ENCODE measurements at regions not wholly inside any gene's neighbourhood (a gene's known extent, or its start where the extent isn't known, plus 50 kb on each side); places are given as distances from the start of the nearest gene placed in this dataset.
"Not testable (repeated sequence)": the region's sequence is repeated elsewhere in the genome, so short reads cannot be mapped to it uniquely, and the experiment has no call there.

GRCh38 chrX:77276742-77277141 is 170.4 kb upstream of the FGF16 start:
- TF ChIP-seq, protein P1, sequence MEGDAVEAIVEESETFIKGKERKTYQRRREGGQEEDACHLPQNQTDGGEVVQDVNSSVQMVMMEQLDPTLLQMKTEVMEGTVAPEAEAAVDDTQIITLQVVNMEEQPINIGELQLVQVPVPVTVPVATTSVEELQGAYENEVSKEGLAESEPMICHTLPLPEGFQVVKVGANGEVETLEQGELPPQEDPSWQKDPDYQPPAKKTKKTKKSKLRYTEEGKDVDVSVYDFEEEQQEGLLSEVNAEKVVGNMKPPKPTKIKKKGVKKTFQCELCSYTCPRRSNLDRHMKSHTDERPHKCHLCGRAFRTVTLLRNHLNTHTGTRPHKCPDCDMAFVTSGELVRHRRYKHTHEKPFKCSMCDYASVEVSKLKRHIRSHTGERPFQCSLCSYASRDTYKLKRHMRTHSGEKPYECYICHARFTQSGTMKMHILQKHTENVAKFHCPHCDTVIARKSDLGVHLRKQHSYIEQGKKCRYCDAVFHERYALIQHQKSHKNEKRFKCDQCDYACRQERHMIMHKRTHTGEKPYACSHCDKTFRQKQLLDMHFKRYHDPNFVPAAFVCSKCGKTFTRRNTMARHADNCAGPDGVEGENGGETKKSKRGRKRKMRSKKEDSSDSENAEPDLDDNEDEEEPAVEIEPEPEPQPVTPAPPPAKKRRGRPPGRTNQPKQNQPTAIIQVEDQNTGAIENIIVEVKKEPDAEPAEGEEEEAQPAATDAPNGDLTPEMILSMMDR (IDR thresholded peaks at IDR 0.05; ENCODE audit: insufficient read depth, low read length, missing control alignments): no peak
- no peak for DNase-seq (ENCODE audit: low read depth, low spot score)
- CTCF ChIA-PET: no interaction called here
- no peak overlapping the region for H3K4me3 ChIP-seq (ENCODE audit: low read depth, low read length)
- POLR2A ChIA-PET: no interaction called here

- TF ChIP-seq, protein P1 (IDR thresholded peaks at IDR 0.05; ENCODE audit: insufficient read depth, low read length, missing control alignments): no peak
- ChIA-PET POLR2A (no interaction called here), CTCF (no interaction called here)
- DNase-seq (ENCODE audit: low read depth, low spot score): no peak
- H3K4me3 ChIP-seq (ENCODE audit: low read depth, low read length): no peak overlapping the region
Observed at GRCh38 chrX:77277911-77278310, 169.3 kb upstream of the FGF16 start.

DNA sequence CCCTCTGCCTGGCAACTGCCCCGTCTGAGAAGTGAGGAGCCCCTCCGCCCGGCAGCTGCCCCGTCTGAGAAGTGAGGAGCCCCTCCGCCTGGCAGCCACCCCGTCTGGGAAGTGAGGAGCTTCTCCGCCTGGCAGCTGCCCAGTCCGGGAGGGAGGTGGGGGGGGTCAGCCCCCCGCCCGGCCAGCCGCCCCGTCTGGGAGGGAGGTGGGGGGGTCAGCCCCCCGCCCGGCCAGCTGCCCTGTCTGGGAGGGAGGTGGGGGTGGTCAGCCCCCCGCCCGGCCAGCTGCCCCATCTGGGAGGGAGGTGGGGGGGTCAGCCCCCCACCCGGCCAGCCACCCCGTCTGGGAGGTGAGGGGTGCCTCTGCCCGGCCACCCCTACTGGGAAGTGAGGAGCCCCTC is 167.8 kb upstream of the FGF16 start:
- CTCF ChIA-PET: not testable (repeated sequence)

GRCh38 chrX:77293331-77293995 is 153.7 kb upstream of the FGF16 start:
- ChIA-PET POLR2A (no interaction called here), CTCF (no interaction called here)
- TF ChIP-seq, protein P1 (IDR thresholded peaks at IDR 0.05; ENCODE audit: insufficient read depth, low read length, missing control alignments): no peak
- no peak for DNase-seq (ENCODE audit: low read depth, low spot score)
- no peak overlapping the region for H3K4me3 ChIP-seq (ENCODE audit: low read depth, low read length)

More for the DNA sequence above, 167.8 kb upstream of the FGF16 start:
- H3K4me3 ChIP-seq (ENCODE audit: low read depth, low read length); DNase-seq (ENCODE audit: low read depth, low spot score); POLR2A ChIA-PET: not testable (repeated sequence)

DNA sequence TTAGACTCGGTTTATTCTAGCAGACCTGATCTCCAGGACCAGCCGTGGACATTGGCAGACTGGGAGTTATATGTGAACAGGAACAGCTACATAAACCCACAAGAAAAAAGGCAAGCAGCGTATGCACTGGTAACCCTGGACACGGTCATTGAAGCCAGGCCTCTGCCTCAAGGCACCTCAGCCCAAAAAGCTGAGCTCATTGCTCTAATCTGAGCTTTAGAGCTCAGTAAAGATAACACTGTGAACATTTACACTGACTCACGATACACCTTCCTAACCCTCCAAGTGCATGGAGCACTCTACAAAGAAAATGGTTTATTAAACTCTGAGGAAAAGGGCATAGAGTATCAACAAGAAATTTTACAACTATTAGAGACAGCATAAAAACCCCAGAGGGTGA is 148.9 kb upstream of the FGF16 start:
- POLR2A ChIA-PET: no interaction called here

DNA sequence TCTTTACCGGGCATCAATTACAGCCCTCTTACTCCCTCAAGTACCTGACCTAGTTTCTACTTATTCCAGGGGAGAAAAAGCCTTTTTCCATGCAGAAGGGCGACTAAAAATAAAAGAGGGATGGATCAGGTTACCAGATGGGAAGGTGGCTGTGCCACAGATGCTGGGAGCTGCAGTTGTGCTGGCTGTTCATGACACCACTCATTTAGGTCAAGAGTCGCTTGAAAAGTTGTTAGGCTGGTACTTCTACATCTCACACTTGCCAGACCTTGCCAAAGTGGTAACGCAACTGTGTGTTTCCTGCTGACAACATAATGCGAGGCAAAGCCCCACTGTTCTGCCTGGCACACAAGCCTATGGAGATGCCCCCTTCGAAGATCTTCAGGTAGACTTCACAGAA is 148.4 kb upstream of the FGF16 start:
- DNase-seq (ENCODE audit: low read depth, low spot score): no peak
- POLR2A ChIA-PET: no interaction called here
- CTCF ChIA-PET: no interaction called here

More for the DNA sequence above, 148.9 kb upstream of the FGF16 start:
- no peak for DNase-seq (ENCODE audit: low read depth, low spot score)
- H3K4me3 ChIP-seq (ENCODE audit: low read depth, low read length): no peak overlapping the region
- TF ChIP-seq, protein P1 (IDR thresholded peaks at IDR 0.05; ENCODE audit: insufficient read depth, low read length, missing control alignments): no peak
- CTCF ChIA-PET: no interaction called here

GRCh38 chrX:77299549-77299948 is 147.6 kb upstream of the FGF16 start:
- ChIA-PET CTCF (no interaction called here), POLR2A (no interaction called here)
- no peak for DNase-seq (ENCODE audit: low read depth, low spot score)
- TF ChIP-seq, protein P1 (IDR thresholded peaks at IDR 0.05; ENCODE audit: insufficient read depth, low read length, missing control alignments): no peak
- H3K4me3 ChIP-seq (ENCODE audit: low read depth, low read length): no peak overlapping the region

More for the DNA sequence above, 148.4 kb upstream of the FGF16 start:
- TF ChIP-seq, protein P1 (IDR thresholded peaks at IDR 0.05; ENCODE audit: insufficient read depth, low read length, missing control alignments): no peak
- no peak overlapping the region for H3K4me3 ChIP-seq (ENCODE audit: low read depth, low read length)

All from AG04449 (cell line).